GM12878 (cell line): ENCODE measurements at regions not wholly inside any gene's neighbourhood (a gene's known extent, or its start where the extent isn't known, plus 50 kb on each side); places are given as distances from the start of the nearest gene placed in this dataset.

Experiments
- ATAC-seq: fragments of 200-7000 bp; cut with Tn5 transposase; 3 replicates; pipeline ENCODE4 v1.9.1; 2020; ENCODE audit warnings: mild to moderate bottlenecking, moderate library complexity
- BruUV-seq: library from RNA; stranded (reverse); fragments of 400-500 nt; replicated peaks from 2 replicates; lab custom pipeline; 2021; lab: Mats Ljungman, UMichigan
- CTCF ChIA-PET: fragments of 300-600 bp; sonication (Branson Sonifier 250); formaldehyde crosslinking; extraction: SDS; loops from one replicate; lab custom pipeline; 2021; ENCODE audit warnings: inconsistent platforms; lab: Yijun Ruan, JAX
- POLR2A ChIA-PET: fragments of 350-600 bp; formaldehyde crosslinking; extraction: SDS; loops from one replicate; lab custom pipeline; 2021; ENCODE audit warnings: inconsistent platforms; lab: Charles Lee
- RAD21 ChIA-PET: fragments of 300-600 bp; sonication (Branson Sonifier 250); formaldehyde crosslinking; loops from one replicate; lab custom pipeline; 2023; ENCODE audit warnings: antibody characterized with exemption; ENCODE audit not compliant: unreplicated experiment; lab: Charles Lee
- SMC1A ChIA-PET: fragments of 300-600 bp; sonication (Branson Sonifier 250); formaldehyde crosslinking; loops from one replicate; lab custom pipeline; 2023; ENCODE audit not compliant: unreplicated experiment, uncharacterized antibody; lab: Charles Lee
- DNase-seq: peaks from one replicate; pipeline ENCODE4 v3.0.0-alpha.2; 2011; ENCODE audit warnings: low read depth, low spot score
- FAIRE-seq: peaks from 3 replicates; lab custom pipeline; 2011; peaks lifted over from hg19 to GRCh38; lab: Jason Lieb, UNC
- H2AFZ ChIP-seq: 2 replicates; pipeline ENCODE4 v1.6.0; 2011; ENCODE audit warnings: low read depth, low read length, control low read depth; ENCODE audit not compliant: control insufficient read depth
- H3K27ac ChIP-seq: 2 replicates; pipeline ENCODE4 v1.5.1; 2011; ENCODE audit warnings: control low read depth; ENCODE audit not compliant: control insufficient read depth, insufficient read depth
- H3K27me3 ChIP-seq, 2 experiments: replicated peaks in 1 of 2; 2 replicates each; pipeline versions ENCODE4 v1.6.0 to v1.6.1; 2011; ENCODE audit warnings: low read length in 1 of 2; ENCODE audit not compliant: control insufficient read depth in 2 of 2, insufficient read depth in 2 of 2
- H3K36me3 ChIP-seq, 2 experiments: 2 replicates each; pipeline ENCODE4 v1.5.1; 2011; ENCODE audit warnings: low read length in 1 of 2; ENCODE audit not compliant: control insufficient read depth in 2 of 2, insufficient read depth in 2 of 2
- H3K4me1 ChIP-seq: 2 replicates; pipeline ENCODE4 v1.6.1; 2011; ENCODE audit warnings: mild to moderate bottlenecking, low read length, moderate library complexity, mixed read lengths; ENCODE audit not compliant: control insufficient read depth, insufficient read depth
- H3K4me2 ChIP-seq: 2 replicates; pipeline ENCODE4 v1.6.0; 2011; ENCODE audit warnings: control low read depth; ENCODE audit not compliant: control insufficient read depth, insufficient read depth
- H3K4me3 ChIP-seq: fragments of 200-600 bp; sonication (generic); 2 replicates; pipeline ENCODE4 v1.5.1; 2016
- H3K79me2 ChIP-seq: 2 replicates; pipeline ENCODE4 v1.6.0; 2011; ENCODE audit warnings: low read length; ENCODE audit not compliant: control insufficient read depth, insufficient read depth
- H3K9ac ChIP-seq: 2 replicates; pipeline ENCODE4 v1.8.0; 2011; ENCODE audit warnings: low read length, control low read depth, mixed read lengths; ENCODE audit not compliant: control insufficient read depth, insufficient read depth
- H3K9me3 ChIP-seq: replicated peaks from 3 replicates; pipeline ENCODE4 v1.5.1; 2011; ENCODE audit warnings: mild to moderate bottlenecking, low read length; ENCODE audit not compliant: control insufficient read depth, insufficient read depth
- H4K20me1 ChIP-seq: 2 replicates; pipeline ENCODE4 v1.6.0; 2011; ENCODE audit not compliant: control insufficient read depth, insufficient read depth
- BMI1 ChIP-seq: fragments of 450-650 bp; IDR thresholded peaks from 2 replicates; pipeline ENCODE4 v1.6.1; 2016; ENCODE audit warnings: mild to moderate bottlenecking, moderate library complexity, borderline replicate concordance
- CBX5 ChIP-seq: sonication (generic); IDR thresholded peaks from 2 replicates; pipeline ENCODE4 v1.6.1; 2016; ENCODE audit warnings: low read depth, moderate library complexity, mild to moderate bottlenecking, inconsistent platforms
- EGR1 ChIP-seq, 2 experiments: IDR thresholded peaks; 1 replicate in 1 of 2; 2 replicates in 1 of 2; pipeline ENCODE4 v1.6.1; 2011 to 2012; ENCODE audit warnings: low read depth in 2 of 2, low read length in 2 of 2, borderline replicate concordance in 1 of 2, mild to moderate bottlenecking in 1 of 2, moderate library complexity in 1 of 2
- EP300 ChIP-seq, 2 experiments: fragments of 150-350 bp in 1 of 2; IDR thresholded peaks; 2 replicates each; pipeline ENCODE4 v1.6.1; 2011 to 2012; ENCODE audit warnings: low read depth in 2 of 2, low read length in 2 of 2, borderline replicate concordance in 1 of 2, improper control_type of control experiment in 1 of 2, inconsistent platforms in 1 of 2; ENCODE audit not compliant: control insufficient read depth in 1 of 2
- GATAD2B ChIP-seq: fragments of 450-650 bp; conservative IDR thresholded peaks from 2 replicates; pipeline ENCODE4 v1.6.1; 2017; ENCODE audit warnings: low read depth, mild to moderate bottlenecking, moderate library complexity
- IKZF2 ChIP-seq, 2 experiments: fragments of 450-650 bp; IDR thresholded peaks; 2 replicates each; pipeline ENCODE4 v1.6.1; 2017; ENCODE audit warnings: mild to moderate bottlenecking in 2 of 2, moderate library complexity in 2 of 2
- MTA2 ChIP-seq: fragments of 450-650 bp; IDR thresholded peaks from 2 replicates; pipeline ENCODE4 v1.6.1; 2016; ENCODE audit warnings: low read depth, mild to moderate bottlenecking, moderate library complexity
- MTA3 ChIP-seq: IDR thresholded peaks from 2 replicates; pipeline ENCODE4 v1.6.1; 2012; ENCODE audit warnings: low read length, inconsistent platforms, borderline replicate concordance
- MYC ChIP-seq: IDR thresholded peaks from 2 replicates; pipeline ENCODE4 v1.6.1; 2011; ENCODE audit warnings: mild to moderate bottlenecking, low read length, moderate library complexity, inconsistent platforms; ENCODE audit not compliant: insufficient read depth, insufficient replicate concordance, insufficient read length, severe bottlenecking
- NBN ChIP-seq: fragments of 450-650 bp; IDR thresholded peaks from 2 replicates; pipeline ENCODE4 v1.6.1; 2016
- NFYA ChIP-seq: IDR thresholded peaks from 2 replicates; pipeline ENCODE4 v1.6.1; 2011; ENCODE audit warnings: low read depth, mild to moderate bottlenecking, low read length, improper control_type of control experiment, borderline replicate concordance
- NR2F1 ChIP-seq: fragments of 450-650 bp; conservative IDR thresholded peaks from 2 replicates; pipeline ENCODE4 v1.6.1; 2017; ENCODE audit warnings: mild to moderate bottlenecking
- PKNOX1 ChIP-seq: fragments of 450-650 bp; IDR thresholded peaks from 2 replicates; pipeline ENCODE4 v1.6.1; 2016; ENCODE audit warnings: mild to moderate bottlenecking
- POLR2AphosphoS5 ChIP-seq: IDR thresholded peaks from 2 replicates; pipeline ENCODE4 v1.6.1; 2011; ENCODE audit warnings: mild to moderate bottlenecking, low read length, inconsistent platforms
- PRDM15 ChIP-seq: fragments of 450-650 bp; formaldehyde crosslinking; IDR thresholded peaks from 2 replicates; pipeline ENCODE4 v1.4.0; 2020; ENCODE audit warnings: mild to moderate bottlenecking, moderate library complexity
- RCOR1 ChIP-seq: conservative IDR thresholded peaks from 2 replicates; pipeline ENCODE4 v1.6.1; 2012; ENCODE audit warnings: low read depth, low read length, improper control_type of control experiment
- RELB ChIP-seq: fragments of 450-650 bp; IDR thresholded peaks from 2 replicates; pipeline ENCODE4 v1.6.1; 2017; ENCODE audit warnings: low read depth, mild to moderate bottlenecking, moderate library complexity
- TCF12 ChIP-seq: IDR thresholded peaks from 2 replicates; pipeline ENCODE4 v1.6.1; 2011; ENCODE audit warnings: low read depth, mild to moderate bottlenecking, low read length
- ZNF274 ChIP-seq: IDR thresholded peaks from one replicate; pipeline ENCODE4 v1.8.0; 2011; ENCODE audit not compliant: insufficient read length, insufficient read depth
- WGBS: methylation state at CpG from one replicate; pipeline ENCODE4 v1.1.6; 2016; ENCODE audit warnings: low lambda C conversion rate; ENCODE audit not compliant: insufficient replicate concordance, insufficient coverage; ENCODE audit errors: missing lambda C conversion rate; 5-methylcytosine and 5-hydroxymethylcytosine counted together
- in situ Hi-C: fragments of 300-500 bp; cut with MboI; formaldehyde crosslinking; loops from 9 replicates; pipeline ENCODE4 v1.14.3; 2018; ENCODE audit warnings: mixed read lengths
- intact Hi-C: fragments of 100-400 bp; cut with micrococcal nuclease; formaldehyde crosslinking; loops from one replicate; pipeline ENCODE4 v1.14.2; 2022; ENCODE audit not compliant: unreplicated experiment

GRCh38 chr17:70891306-70891705, 722.0 kb downstream of the KCNJ2 start (continued):
- TF ChIP-seq RELB (no peak), NFYA (no peak), RCOR1 (no peak)

- Histone ChIP-seq H3K36me3 (no peaks in the 10 kb centered on the region), H3K4me2 (no peak overlapping the region), H3K79me2 (no peaks in the 10 kb centered on the region), H3K4me3 (no peak overlapping the region), H3K9ac (no peak overlapping the region), H4K20me1 (no peaks in the 10 kb centered on the region), H3K4me1 (no peaks in the 10 kb centered on the region), H3K27me3 (no peaks in the 10 kb centered on the region), H2AFZ (no peak overlapping the region), H3K9me3 (no peaks in the 10 kb centered on the region), H3K27ac (no peak overlapping the region)
- ATAC-seq = no peak
- DNase-seq = no peak
- no TSS peak for BruUV-seq
- SMC1A ChIA-PET = no interaction called here
- CTCF ChIA-PET = no interaction called here
- intact Hi-C loops = no loop called here
- no peak for FAIRE-seq
- POLR2A ChIA-PET = no interaction called here
- WGBS = 4% methylated on average over 1 of the region's 1 CpG
- RAD21 ChIA-PET = no interaction called here
- in situ Hi-C loops = no loop called here
- TF ChIP-seq PKNOX1 (no peak), TCF12 (no peak), BMI1 (no peak), CBX5 (no peak), NBN (no peak), POLR2AphosphoS5 (no peak), GATAD2B (no peak), PRDM15 (CRISPR knock-in tag) (no peak), MTA2 (no peak), EGR1 (IDR thresholded peaks at IDR 0.05; ENCODE audit: borderline replicate concordance in 1 of 2, low read depth in 2 of 2, low read length in 2 of 2) (no peak), ZNF274 (no peak), IKZF2 (IDR thresholded peaks at IDR 0.05) (no peak), MTA3 (no peak), MYC (no peak), EP300 (IDR thresholded peaks at IDR 0.05; ENCODE audit: borderline replicate concordance in 1 of 2, control insufficient read depth in 1 of 2, low read depth in 2 of 2, low read length in 2 of 2) (no peak), NR2F1 (no peak)
Measured at GRCh38 chr17:70892527-70892926, 723.2 kb downstream of the KCNJ2 start.
